Stimulated activated CD4-positive, alpha-beta T cell treated with anti-CD3 and anti-CD28 coated beads, Interleukin-1b, Interleukin-23, amount 100 ng/mL, for 48 hours (primary cell): ENCODE measurements at regions not wholly inside any gene's neighbourhood (a gene's known extent, or its start where the extent isn't known, plus 50 kb on each side); places are given as distances from the start of the nearest gene placed in this dataset.

Experiments used
- DNase-seq: peaks from one replicate; pipeline ENCODE4 v3.0.0-alpha.2; 2020

GRCh38 chr1:53378061-53378460, 50.2 kb upstream of the LRP8 start:
- no peak for DNase-seq

- no peak for DNase-seq
These were observed 51.2 kb upstream of the LRP8 start for GRCh38 chr1:53378932-53379661.

- DNase-seq = no peak
These were observed 51.8 kb upstream of the LRP8 start for GRCh38 chr1:53379662-53380002.

- DNase-seq = no peak
These were observed 52.4 kb upstream of the LRP8 start for GRCh38 chr1:53380296-53380695.

- no peak for DNase-seq
These were observed 54.0 kb upstream of the LRP8 start for GRCh38 chr1:53381790-53382401.

GRCh38 chr1:53383136-53383870, 55.4 kb upstream of the LRP8 start:
- DNase-seq = no peak

- DNase-seq = no peak
These were observed 56.9 kb upstream of the LRP8 start for GRCh38 chr1:53384796-53385195.

- no peak for DNase-seq
These were observed 57.7 kb upstream of the LRP8 start for GRCh38 chr1:53385276-53386225.

GRCh38 chr1:53388963-53389362, 61.1 kb upstream of the LRP8 start:
- DNase-seq = no peak

GRCh38 chr1:53390261-53390660, 62.4 kb upstream of the LRP8 start:
- DNase-seq = no peak

GRCh38 chr1:53390736-53391135, 62.9 kb upstream of the LRP8 start:
- no peak for DNase-seq

GRCh38 chr1:53391296-53391695, 63.4 kb upstream of the LRP8 start:
- DNase-seq = no peak

- DNase-seq = no peak
These were observed 64.1 kb upstream of the LRP8 start for GRCh38 chr1:53391982-53392381.

- no peak for DNase-seq
These were observed 64.6 kb upstream of the LRP8 start for GRCh38 chr1:53392460-53392859.

- DNase-seq = peak; percentile 63
These were observed 65.5 kb upstream of the LRP8 start for GRCh38 chr1:53393325-53393792.

- no peak for DNase-seq
These were observed 64.9 kb upstream of the DMRTB1 start for GRCh38 chr1:53394306-53394705.

GRCh38 chr1:53395671-53396215, 63.5 kb upstream of the DMRTB1 start:
- DNase-seq = no peak

GRCh38 chr1:53396573-53397268, 62.5 kb upstream of the DMRTB1 start:
- DNase-seq = no peak

GRCh38 chr1:53398091-53398490, 61.1 kb upstream of the DMRTB1 start:
- no peak for DNase-seq

- no peak for DNase-seq
These were observed 60.4 kb upstream of the DMRTB1 start for GRCh38 chr1:53398576-53399365.
